ENCODE measurements at regions not wholly inside any gene's neighbourhood (a gene's known extent, or its start where the extent isn't known, plus 50 kb on each side); places are given as distances from the start of the nearest gene placed in this dataset.
"Not testable (repeated sequence)": the region's sequence is repeated elsewhere in the genome, so short reads cannot be mapped to it uniquely, and the experiment has no call there.

DNA sequence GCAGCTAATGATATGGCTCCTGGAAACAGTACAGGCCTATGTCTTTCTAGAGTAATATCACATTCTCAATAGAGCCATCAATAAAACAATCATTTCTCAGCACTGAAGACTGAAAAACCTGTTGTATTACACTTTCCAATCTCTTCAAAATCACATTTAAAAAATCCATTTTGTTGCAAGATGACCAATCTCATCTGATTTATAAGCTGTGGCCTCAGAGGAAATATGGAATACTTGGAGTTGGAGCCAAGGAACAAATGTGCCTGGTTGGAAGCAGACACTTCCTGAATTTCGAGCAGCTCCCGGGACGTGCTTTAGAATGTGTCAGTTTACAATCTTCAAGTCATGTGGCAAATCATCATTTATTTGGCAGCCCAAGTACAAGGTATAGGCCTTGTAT, 114.5 kb downstream of the ADCYAP1 start:
- Histone ChIP-seq H3K9me3 (no peaks in the 10 kb centered on the region), H3K4me1 (no peaks in the 10 kb centered on the region), H3K27ac (no peak overlapping the region), H3K4me3 (no peak overlapping the region), H3K36me3 (no peaks in the 10 kb centered on the region), H3K27me3 (no peaks in the 10 kb centered on the region)
- intact Hi-C loops (cut with DNase I; ENCODE audit: low total_unique reads): no loop called here
- no peak for TF ChIP-seq CTCF (IDR thresholded peaks at IDR 0.05)
- no peak for TF ChIP-seq POLR2AphosphoS5 (IDR thresholded peaks at IDR 0.05)
- no peak for TF ChIP-seq POLR2A (IDR thresholded peaks at IDR 0.05)
- no peak for DNase-seq (ENCODE audit: low spot score in 2 of 2)

- intact Hi-C loops (cut with DNase I; ENCODE audit: low total_unique reads): no loop called here
- no peaks in the 10 kb centered on the region for H3K9me3 ChIP-seq
- TF ChIP-seq CTCF (IDR thresholded peaks at IDR 0.05) (no peak), POLR2A (IDR thresholded peaks at IDR 0.05) (no peak), POLR2AphosphoS5 (IDR thresholded peaks at IDR 0.05) (no peak)
- no peaks in the 10 kb centered on the region for H3K36me3 ChIP-seq
- DNase-seq (ENCODE audit: low spot score in 2 of 2): no peak
- H3K4me1 ChIP-seq: no peaks in the 10 kb centered on the region
- H3K4me3 ChIP-seq: no peak overlapping the region
- H3K27me3 ChIP-seq: no peaks in the 10 kb centered on the region
- H3K27ac ChIP-seq: no peak overlapping the region
Measured at GRCh38 chr18:1020731-1021344, 116.2 kb downstream of the ADCYAP1 start.

- no peak for DNase-seq (ENCODE audit: low spot score in 2 of 2)
- peaks cover 0 to 14% of the 10 kb centered on the region in 2 donors for H3K9me3 ChIP-seq
- TF ChIP-seq POLR2AphosphoS5 (IDR thresholded peaks at IDR 0.05) (no peak), CTCF (IDR thresholded peaks at IDR 0.05) (no peak), POLR2A (IDR thresholded peaks at IDR 0.05) (no peak)
- no peak overlapping the region for H3K4me3 ChIP-seq
- no peaks in the 10 kb centered on the region for H3K36me3 ChIP-seq
- no peaks in the 10 kb centered on the region for H3K27me3 ChIP-seq
- H3K27ac ChIP-seq: no peak overlapping the region
- no peaks in the 10 kb centered on the region for H3K4me1 ChIP-seq
- intact Hi-C loops (cut with DNase I; ENCODE audit: low total_unique reads): no loop called here
Measured at GRCh38 chr18:1026930-1027329, 122.3 kb downstream of the ADCYAP1 start.

GRCh38 chr18:1033092-1033491, 128.4 kb downstream of the ADCYAP1 start:
- H3K4me1 ChIP-seq: not testable (repeated sequence)

DNA sequence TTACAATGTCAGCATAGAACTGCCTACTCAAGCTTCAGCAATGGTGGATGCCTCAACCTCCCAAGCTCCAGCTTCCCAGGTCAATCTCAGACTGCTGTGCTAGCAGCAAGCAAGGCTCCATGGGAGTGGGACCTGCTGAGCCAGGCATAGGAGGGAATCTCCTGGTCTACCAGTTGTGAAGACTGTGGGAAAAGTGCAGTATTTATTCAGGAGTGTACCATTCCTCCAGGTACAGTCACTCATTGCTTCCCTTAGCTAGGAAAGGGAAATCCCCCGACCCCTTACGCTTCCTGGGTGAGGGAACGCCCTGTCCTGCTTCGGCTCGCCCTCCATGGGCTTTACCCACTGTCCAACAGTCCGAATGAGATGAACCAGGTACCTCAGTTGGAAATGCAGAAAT, 130.3 kb downstream of the ADCYAP1 start:
- intact Hi-C loops (cut with DNase I; ENCODE audit: low total_unique reads): loop anchor here (5.0 kb wide), 1 partner anchor 463 kb away; no protein-coding TSS in a partner anchor
- TF ChIP-seq CTCF (IDR thresholded peaks at IDR 0.05): no peak
- no peak for TF ChIP-seq POLR2AphosphoS5 (IDR thresholded peaks at IDR 0.05)
- no peak for TF ChIP-seq POLR2A (IDR thresholded peaks at IDR 0.05)
- Histone ChIP-seq H3K9me3 (peaks cover 2 to 14% of the 10 kb centered on the region in 2 donors), H3K4me1 (no peaks in the 10 kb centered on the region), H3K36me3 (no peaks in the 10 kb centered on the region), H3K27me3 (no peaks in the 10 kb centered on the region), H3K4me3 (no peak overlapping the region), H3K27ac (no peak overlapping the region)
- no peak for DNase-seq (ENCODE audit: low spot score in 2 of 2)

More at GRCh38 chr18:1033092-1033491, 128.4 kb downstream of the ADCYAP1 start:
- H3K36me3 ChIP-seq; H3K27me3 ChIP-seq; intact Hi-C loops (cut with DNase I; ENCODE audit: low total_unique reads); H3K27ac ChIP-seq; DNase-seq (ENCODE audit: low spot score in 2 of 2); H3K4me3 ChIP-seq: not testable (repeated sequence)
- peaks cover 0 to 14% of the 10 kb centered on the region in 2 donors for H3K9me3 ChIP-seq

All from breast epithelium (tissue), 4 donors.